CD4-positive, alpha-beta T cell treated with Interferon alpha-2 for 1 hour (primary cell): ENCODE measurements at regions not wholly inside any gene's neighbourhood (a gene's known extent, or its start where the extent isn't known, plus 50 kb on each side); places are given as distances from the start of the nearest gene placed in this dataset.

Source experiments
- DNase-seq, 2 donors: peaks; one replicate each; pipeline ENCODE4 v3.0.0-alpha.2; 2020 to 2022

- no peak for DNase-seq
Measured at GRCh38 chr20:63099456-63100173, 92.9 kb upstream of the BHLHE23 start.

GRCh38 chr20:63098195-63098810, 91.5 kb upstream of the BHLHE23 start:
- no peak for DNase-seq

DNA sequence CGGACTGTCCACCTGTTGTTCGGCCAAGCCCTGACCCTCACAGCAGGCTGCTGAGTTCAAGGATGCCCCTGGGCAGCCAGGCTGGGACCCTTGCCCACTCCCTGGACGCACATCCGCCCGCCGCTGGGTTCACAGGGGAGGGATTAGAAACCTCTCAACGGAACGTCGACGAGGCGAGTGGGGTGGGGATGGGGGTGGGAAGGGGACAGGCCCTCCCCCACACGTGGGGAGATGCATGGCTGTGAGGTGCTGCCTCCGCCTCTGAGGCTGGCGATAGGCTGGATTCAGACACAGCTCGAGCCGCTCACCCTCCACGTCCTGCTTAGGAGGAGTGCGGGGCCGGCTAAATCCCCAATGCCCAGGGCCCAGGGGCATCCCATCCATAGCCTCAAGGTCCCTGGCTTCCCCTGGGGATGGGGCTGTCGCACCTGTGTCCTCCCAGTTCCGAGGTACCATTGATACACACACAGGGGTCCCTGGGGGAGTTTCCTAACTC, 90.6 kb upstream of the BHLHE23 start:
- DNase-seq = no peak

GRCh38 chr20:63096681-63097335, 90.0 kb upstream of the BHLHE23 start:
- no peak for DNase-seq

DNA sequence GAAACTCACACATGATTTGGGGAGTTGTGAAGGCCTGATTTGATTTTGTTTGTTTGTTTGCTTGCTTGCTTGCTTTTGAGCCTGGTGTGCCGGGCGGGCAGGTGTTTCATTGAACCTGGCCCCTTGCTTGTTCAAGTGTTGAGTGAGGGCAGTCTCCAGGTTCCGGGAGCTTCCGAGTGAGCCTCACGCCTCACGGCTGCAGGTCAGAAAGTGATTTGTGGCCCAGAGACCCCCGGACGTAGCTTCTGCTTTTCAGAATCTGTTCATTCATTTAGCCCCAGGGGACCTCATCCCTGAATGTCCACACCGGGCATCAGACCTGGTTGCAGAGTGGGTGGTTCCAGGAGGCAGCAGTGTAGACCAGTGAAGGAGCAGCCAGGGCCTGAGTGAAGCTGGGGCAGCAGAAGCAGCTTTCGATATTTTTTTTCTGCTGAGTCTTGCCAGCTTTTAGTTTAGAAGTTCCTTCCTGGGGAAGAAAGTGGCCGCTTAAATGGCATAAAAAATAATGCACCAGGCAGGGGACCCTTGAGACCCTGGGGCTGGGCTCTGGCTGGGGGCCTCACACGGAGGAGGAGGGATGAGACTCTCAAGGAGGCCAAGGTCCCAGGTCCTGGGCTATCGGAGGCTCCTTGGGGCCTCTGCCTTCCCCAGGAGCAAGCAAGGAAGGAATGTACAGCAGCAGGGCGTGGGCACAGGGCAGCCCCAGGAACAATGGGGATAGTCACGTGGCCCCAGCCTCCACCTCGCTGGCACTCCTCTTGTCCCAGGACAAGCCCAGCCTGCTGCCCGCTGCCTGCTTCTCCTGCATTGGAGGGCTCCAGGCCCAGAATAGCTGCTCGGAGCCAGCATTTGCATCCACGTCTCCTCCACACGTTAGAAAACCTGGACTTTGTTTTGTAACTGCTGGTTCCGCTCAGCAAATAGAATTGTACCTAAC, 89.2 kb upstream of the BHLHE23 start:
- DNase-seq = no peak

GRCh38 chr20:63094767-63095499, 88.2 kb upstream of the BHLHE23 start:
- no peak for DNase-seq

GRCh38 chr20:63093966-63094766, 87.4 kb upstream of the BHLHE23 start:
- no peak for DNase-seq

DNA sequence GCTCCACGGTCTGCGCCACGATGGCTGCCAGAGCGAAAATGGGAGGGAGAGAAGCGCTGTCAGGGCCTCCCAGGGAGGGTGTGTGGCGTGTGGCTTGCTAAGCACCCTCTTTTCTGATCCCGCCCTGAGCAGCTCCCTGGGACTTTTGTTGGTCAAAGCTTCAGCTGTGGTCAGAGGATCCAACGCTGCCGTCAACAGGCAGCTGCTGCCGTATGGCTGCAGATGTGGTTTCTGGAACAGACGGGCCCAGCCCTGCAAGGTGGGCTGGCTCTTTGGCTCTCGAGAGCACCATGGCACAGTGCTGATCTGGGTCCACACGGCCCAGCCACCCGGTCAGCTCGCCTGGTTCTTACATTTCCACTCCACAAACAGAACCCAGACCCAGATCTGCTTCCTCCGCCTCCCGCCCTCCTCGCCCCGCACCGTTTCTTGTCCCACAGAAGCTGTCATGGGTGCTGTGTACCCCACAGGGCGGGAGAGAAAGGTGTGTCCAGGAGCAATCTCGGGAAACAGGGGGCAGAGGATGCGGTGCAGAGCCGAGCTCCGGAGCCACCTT, 86.0 kb upstream of the BHLHE23 start:
- no peak for DNase-seq

- DNase-seq = no peak
Measured at GRCh38 chr20:63091901-63092659, 85.3 kb upstream of the BHLHE23 start.

DNA sequence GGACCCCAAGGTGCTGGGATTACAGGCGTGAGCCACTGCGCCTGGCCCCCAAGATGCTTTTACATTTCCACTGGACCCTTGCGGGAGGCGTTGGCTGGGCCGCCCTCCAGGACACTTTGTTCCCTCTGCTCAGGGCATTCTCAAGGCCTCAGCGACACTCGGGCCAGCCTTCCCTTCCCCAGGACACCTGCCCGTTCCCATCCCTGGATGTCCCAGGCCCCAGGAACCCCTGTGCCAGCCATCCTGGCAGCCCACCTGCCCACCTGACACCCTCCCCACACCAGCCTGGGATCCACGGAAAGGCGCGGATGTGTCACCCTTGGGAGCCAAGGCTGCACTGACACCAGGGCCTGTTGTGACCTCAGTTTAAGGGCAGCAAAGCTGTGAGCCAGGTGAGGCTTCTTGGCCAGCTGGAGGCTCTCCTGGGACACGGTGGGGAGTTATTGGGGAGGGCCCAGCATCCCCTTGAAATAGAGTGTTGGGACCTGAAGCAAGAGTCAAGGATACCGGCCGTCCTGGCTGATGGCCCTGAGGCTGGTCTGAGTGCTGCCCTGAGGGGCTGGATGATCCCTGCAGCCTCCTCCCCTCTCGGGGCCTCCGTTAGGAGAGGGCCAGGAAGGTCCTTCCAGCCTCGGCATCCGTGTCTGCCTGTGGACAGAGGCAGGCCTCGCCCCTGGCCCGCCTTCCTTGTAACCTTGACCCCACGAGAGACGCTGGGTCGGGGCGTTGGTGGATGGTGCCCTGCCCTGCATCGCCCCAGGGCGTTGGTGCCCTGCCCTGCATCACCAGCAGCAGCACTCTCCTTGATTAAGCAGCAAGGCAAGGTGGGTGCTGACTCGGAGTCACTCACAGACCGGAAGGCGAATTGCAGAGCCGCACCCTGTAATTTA, 84.2 kb upstream of the BHLHE23 start:
- DNase-seq = no peak

DNA sequence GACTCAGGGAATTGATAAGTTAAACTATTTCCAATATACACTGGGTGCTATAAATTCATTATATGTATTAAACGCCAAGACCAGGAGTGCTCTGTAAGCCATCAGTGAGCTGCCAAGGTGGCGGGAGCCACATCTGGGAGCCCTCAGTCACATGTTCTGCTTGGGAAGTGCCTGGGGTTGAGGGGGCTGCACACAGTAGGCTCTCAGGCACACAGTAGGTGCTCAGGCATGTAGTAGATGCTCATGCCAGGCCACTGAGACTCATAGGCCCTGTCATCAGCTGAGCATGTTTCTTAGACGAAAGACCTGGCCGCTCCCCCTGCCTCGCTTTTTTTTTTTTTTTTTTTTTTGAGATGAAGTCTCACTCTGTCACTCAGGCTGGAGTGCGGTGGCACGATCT, 83.3 kb upstream of the BHLHE23 start:
- no peak for DNase-seq

DNA sequence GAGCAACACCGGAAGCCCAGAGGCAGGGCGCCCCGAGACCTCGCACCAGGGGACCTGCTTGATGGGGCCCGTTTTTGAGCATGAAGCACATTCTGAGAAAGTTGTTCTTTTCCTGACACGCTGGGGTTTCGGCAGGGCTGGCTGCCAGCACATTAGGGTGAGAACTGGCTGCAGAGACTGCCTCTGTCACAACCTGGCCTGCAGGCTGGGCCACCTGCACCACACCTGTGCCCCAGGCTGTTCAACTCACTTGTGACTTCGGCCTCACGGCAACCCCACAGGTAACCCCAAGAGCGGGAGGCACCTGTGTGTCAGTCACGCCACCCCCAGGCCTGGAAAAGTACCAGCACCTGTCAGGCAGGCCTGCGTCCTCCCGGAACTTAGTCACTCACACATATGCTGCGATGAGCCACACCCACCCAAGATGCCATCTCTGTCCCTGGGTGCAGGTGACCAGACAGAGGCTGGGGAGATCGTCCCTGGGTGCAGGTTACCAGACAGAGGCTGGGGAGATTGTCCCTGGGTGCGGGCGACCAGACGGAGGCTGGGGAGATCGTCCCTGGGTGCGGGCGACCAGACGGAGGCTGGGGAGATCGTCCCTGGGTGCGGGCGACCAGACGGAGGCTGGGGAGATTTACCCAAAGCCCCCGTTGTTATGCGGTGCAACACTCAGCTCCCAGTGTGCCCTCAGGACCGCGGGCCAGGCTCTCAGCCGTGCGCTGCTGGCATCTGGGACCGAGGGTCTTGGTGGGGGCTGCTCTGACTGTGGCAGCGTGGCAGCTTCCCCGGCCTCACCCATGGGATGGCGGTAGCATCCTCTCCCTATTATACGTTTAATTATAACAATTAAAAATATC, 82.5 kb upstream of the BHLHE23 start:
- DNase-seq = no peak

DNA sequence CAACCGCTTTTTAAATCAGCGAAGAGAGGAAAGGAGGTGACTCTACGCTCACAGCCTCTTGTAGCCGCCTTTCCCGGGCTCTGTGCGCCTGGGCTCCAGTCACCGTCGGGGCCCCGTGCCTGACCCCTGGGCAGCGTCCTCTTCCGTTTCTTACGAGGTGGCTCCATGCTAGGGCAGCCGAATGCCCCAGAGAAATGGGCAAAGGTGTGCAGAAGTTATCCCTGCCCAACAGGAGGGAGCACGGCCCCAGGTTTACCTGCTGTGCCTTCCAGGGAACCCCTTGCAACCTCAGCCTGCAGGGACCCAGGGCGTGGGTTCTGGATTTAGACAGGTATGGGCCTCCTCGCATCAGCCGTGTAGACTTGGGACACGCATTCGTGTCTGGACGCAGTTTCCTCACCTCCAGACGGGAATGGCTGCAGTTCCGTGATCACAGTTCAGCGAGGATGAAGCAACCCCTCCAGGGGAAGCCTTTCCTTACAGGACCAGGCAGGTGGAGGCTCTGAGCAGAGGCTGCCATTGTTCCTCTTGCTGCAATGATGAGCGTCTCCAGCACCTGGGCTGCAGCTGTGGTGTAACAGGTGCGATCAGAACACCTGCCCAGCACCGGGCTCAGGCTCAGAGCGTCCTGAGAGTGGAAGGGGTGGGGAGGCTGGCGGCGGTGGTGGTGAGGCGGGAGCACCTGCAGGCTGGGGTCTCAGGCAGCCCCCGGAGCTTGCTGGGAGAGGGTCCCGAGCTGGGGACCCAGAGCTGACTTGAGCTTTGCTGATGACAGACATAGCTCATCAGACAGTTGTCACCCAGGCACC, 81.3 kb upstream of the BHLHE23 start:
- no peak for DNase-seq

- no peak for DNase-seq
Measured at GRCh38 chr20:63087236-63087871, 80.6 kb upstream of the BHLHE23 start.

GRCh38 chr20:63086421-63087235, 79.9 kb upstream of the BHLHE23 start:
- DNase-seq = no peak
